Raji (cell line): ENCODE measurements at regions not wholly inside any gene's neighbourhood (a gene's known extent, or its start where the extent isn't known, plus 50 kb on each side); places are given as distances from the start of the nearest gene placed in this dataset.

Experiments used
- POLR2A ChIP-seq: IDR thresholded peaks from 2 replicates; pipeline ENCODE4 v1.6.1; 2011; ENCODE audit warnings: low read depth, low read length, control low read depth; ENCODE audit not compliant: insufficient read depth

GRCh38 chr16:86120201-86121192 lies 221.5 kb downstream of the IRF8 start:
- TF ChIP-seq POLR2A = no peak

GRCh38 chr16:86121374-86122010 lies 222.5 kb downstream of the IRF8 start:
- no peak for TF ChIP-seq POLR2A

- TF ChIP-seq POLR2A = no peak
Measured at GRCh38 chr16:86122681-86123342, 223.8 kb downstream of the IRF8 start.

GRCh38 chr16:86124321-86124720 lies 225.4 kb downstream of the IRF8 start:
- no peak for TF ChIP-seq POLR2A

GRCh38 chr16:86126891-86127290 lies 227.9 kb downstream of the IRF8 start:
- TF ChIP-seq POLR2A = no peak

- TF ChIP-seq POLR2A = no peak
Measured at GRCh38 chr16:86127366-86127765, 228.4 kb downstream of the IRF8 start.

- no peak for TF ChIP-seq POLR2A
Measured at GRCh38 chr16:86128246-86128645, 229.3 kb downstream of the IRF8 start.

GRCh38 chr16:86129541-86129940 lies 230.6 kb downstream of the IRF8 start:
- no peak for TF ChIP-seq POLR2A

- TF ChIP-seq POLR2A = no peak
Measured at GRCh38 chr16:86133377-86133776, 234.4 kb downstream of the IRF8 start.

- TF ChIP-seq POLR2A = no peak
Measured at GRCh38 chr16:86133847-86134375, 234.9 kb downstream of the IRF8 start.

GRCh38 chr16:86134802-86135461 lies 236.0 kb downstream of the IRF8 start:
- TF ChIP-seq POLR2A = no peak

- TF ChIP-seq POLR2A = no peak
Measured at GRCh38 chr16:86137359-86137758, 238.4 kb downstream of the IRF8 start.

- no peak for TF ChIP-seq POLR2A
Measured at GRCh38 chr16:86138121-86139085, 239.4 kb downstream of the IRF8 start.

- TF ChIP-seq POLR2A = no peak
Measured at GRCh38 chr16:86142801-86143236, 243.9 kb downstream of the IRF8 start.
